Mammary epithelial cell (primary cell): ENCODE measurements at regions not wholly inside any gene's neighbourhood (a gene's known extent, or its start where the extent isn't known, plus 50 kb on each side); places are given as distances from the start of the nearest gene placed in this dataset.

Experiments
- CTCF ChIP-seq, 2 donors: IDR thresholded peaks in 1 of 2; conservative IDR thresholded peaks in 1 of 2; 2 replicates each; pipeline ENCODE4 v1.5.1; 2011 to 2012; ENCODE audit warnings: inconsistent platforms in 2 of 2, low read length in 2 of 2, mild to moderate bottlenecking in 2 of 2, control low read depth in 1 of 2, low read depth in 1 of 2; ENCODE audit not compliant: insufficient read depth in 1 of 2; ENCODE audit errors: extremely low read depth in 1 of 2
- EZH2 ChIP-seq: IDR thresholded peaks from 2 replicates; pipeline ENCODE4 v1.6.1; 2012; ENCODE audit warnings: low read length, inconsistent platforms, borderline replicate concordance

- TF ChIP-seq CTCF (conservative IDR thresholded peaks at IDR 0.05 in 1 of 2, IDR thresholded peaks at IDR 0.05 in 1 of 2; ENCODE audit: extremely low read depth in 1 of 2, insufficient read depth in 1 of 2, low read depth in 1 of 2, low read length in 2 of 2) (no peak), EZH2 (no peak)
Observed at GRCh38 chr18:48462510-48462909, 53.3 kb upstream of the ZBTB7C start.
